GM12873 (cell line): ENCODE measurements at regions not wholly inside any gene's neighbourhood (a gene's known extent, or its start where the extent isn't known, plus 50 kb on each side); places are given as distances from the start of the nearest gene placed in this dataset.

ENCODE experiments used
- TF ChIP-seq, protein P1 (sequence below): IDR thresholded peaks from 2 replicates; pipeline ENCODE4 v1.5.1; 2012; ENCODE audit warnings: low read depth, mild to moderate bottlenecking, moderate library complexity, low read length, control low read depth; ENCODE audit not compliant: insufficient read depth; ENCODE audit errors: missing control alignments

DNA sequence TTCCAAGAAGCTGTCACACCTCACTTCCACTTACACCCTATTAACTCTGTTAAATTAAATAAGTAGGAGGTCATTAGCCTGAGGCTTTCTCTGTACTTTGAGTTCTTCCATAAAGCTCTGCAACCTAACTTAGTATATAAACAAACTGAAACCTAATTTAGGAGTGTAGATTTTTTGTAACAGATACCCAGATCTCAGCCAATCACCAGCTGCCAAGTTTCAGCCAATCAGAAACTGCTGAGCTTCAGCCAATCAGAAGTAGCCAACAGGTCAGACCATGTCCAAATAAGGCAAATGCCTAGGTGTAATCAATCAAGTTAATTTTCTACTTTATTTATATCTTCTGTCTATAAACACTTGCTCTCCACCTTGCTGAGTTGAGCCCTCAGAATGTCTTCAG lies 142.7 kb upstream of the SULF2 start:
- TF ChIP-seq, protein P1, sequence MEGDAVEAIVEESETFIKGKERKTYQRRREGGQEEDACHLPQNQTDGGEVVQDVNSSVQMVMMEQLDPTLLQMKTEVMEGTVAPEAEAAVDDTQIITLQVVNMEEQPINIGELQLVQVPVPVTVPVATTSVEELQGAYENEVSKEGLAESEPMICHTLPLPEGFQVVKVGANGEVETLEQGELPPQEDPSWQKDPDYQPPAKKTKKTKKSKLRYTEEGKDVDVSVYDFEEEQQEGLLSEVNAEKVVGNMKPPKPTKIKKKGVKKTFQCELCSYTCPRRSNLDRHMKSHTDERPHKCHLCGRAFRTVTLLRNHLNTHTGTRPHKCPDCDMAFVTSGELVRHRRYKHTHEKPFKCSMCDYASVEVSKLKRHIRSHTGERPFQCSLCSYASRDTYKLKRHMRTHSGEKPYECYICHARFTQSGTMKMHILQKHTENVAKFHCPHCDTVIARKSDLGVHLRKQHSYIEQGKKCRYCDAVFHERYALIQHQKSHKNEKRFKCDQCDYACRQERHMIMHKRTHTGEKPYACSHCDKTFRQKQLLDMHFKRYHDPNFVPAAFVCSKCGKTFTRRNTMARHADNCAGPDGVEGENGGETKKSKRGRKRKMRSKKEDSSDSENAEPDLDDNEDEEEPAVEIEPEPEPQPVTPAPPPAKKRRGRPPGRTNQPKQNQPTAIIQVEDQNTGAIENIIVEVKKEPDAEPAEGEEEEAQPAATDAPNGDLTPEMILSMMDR: no peak

DNA sequence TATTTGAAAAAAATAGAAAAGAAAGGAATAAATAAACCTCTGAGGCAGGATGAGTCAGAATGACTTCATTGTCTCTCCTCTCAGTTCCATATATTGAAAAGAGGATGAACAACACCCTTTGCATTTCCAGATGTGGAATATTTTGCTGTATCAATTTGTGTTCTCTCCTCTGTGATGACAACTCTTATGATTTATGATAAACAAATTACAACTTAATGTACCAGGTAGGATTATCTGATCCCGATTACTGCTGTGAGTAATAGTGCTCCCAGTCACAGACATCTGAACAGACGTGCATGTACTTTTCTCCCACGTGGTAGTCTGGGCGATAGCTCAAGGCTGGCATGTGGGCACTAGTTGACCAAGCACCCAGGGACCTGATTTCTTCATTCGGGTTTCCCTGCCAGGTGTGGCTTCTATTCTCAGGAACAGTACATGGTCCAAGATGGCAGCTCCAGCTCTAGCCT lies 142.1 kb upstream of the SULF2 start:
- TF ChIP-seq, protein P1: no peak

GRCh38 chr20:47926731-47927130 lies 141.4 kb upstream of the SULF2 start:
- TF ChIP-seq, protein P1: no peak

GRCh38 chr20:47925593-47925992 lies 140.3 kb upstream of the SULF2 start:
- TF ChIP-seq, protein P1: no peak

GRCh38 chr20:47922269-47922668 lies 137.0 kb upstream of the SULF2 start:
- TF ChIP-seq, protein P1: no peak

GRCh38 chr20:47921408-47921807 lies 136.1 kb upstream of the SULF2 start:
- TF ChIP-seq, protein P1: no peak

DNA sequence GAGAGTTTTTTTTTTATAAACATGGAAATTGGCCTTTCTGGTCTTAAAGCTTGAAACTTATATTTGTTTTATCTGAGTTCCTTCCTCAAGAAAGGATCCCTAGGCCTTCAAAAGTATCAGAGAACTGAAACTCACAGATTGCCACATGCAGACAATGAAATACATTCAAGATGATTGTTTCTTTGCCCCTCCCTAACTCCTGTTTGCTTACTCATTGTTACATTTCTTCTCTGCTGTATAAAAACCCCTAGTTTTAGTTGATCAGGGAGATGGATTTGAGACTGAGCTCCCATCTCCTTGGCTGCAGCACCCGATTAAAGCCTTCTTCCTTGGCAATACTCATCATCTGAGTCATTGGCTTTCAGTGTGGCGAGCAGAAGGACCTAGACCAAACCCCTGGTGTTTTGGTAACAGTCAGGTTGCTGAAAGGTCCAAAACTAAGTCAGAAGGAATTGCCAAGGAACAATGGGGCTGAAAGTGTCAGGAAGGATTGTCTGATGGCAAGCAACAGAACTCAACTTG lies 132.3 kb upstream of the SULF2 start:
- TF ChIP-seq, protein P1: no peak
